ENCODE measurements at regions not wholly inside any gene's neighbourhood (a gene's known extent, or its start where the extent isn't known, plus 50 kb on each side); places are given as distances from the start of the nearest gene placed in this dataset.

GRCh38 chr2:129915303-129915840, 64.1 kb upstream of the RAB6C start:
- Histone ChIP-seq H3K4me3 (ENCODE audit: control insufficient read depth in 2 of 3, extremely low read depth in 1 of 3, insufficient read depth in 2 of 3, low read depth in 1 of 3, low read length in 3 of 3) (no peak overlapping the region), H3K4me1 (ENCODE audit: control insufficient read depth, extremely low read depth, insufficient read depth, low read length) (no peaks in the 10 kb centered on the region), H2AFZ (ENCODE audit: control insufficient read depth, low read length) (no peak overlapping the region), H3K9ac (ENCODE audit: control insufficient read depth, extremely low read depth, insufficient read depth, low read length) (no peak overlapping the region), H3K27ac (ENCODE audit: control insufficient read depth, insufficient read depth, low read length) (no peak overlapping the region), H3K4me2 (ENCODE audit: control insufficient read depth, extremely low read depth, insufficient read depth, low read depth, low read length) (no peak overlapping the region), H3K9me1 (ENCODE audit: control insufficient read depth, extremely low read depth, insufficient read depth, low read length) (no peaks in the 10 kb centered on the region), H4K20me1 (ENCODE audit: control insufficient read depth, extremely low read depth, insufficient read depth, low read length) (no peaks in the 10 kb centered on the region), H3K9me3 (ENCODE audit: control insufficient read depth, low read depth, low read length) (no peaks in the 10 kb centered on the region), H3K79me2 (ENCODE audit: control insufficient read depth, insufficient read depth, low read length) (no peaks in the 10 kb centered on the region), H3K36me3 (ENCODE audit: control insufficient read depth in 2 of 2, extremely low read depth in 1 of 2, insufficient read depth in 2 of 2, low read length in 2 of 2) (no peaks in the 10 kb centered on the region), H3K27me3 (ENCODE audit: control insufficient read depth, extremely low read depth, insufficient read depth, low read length) (no peaks in the 10 kb centered on the region)
- DNase-seq (ENCODE audit: low read depth, low spot score): no peak
- no peak for TF ChIP-seq EZH2 (IDR thresholded peaks at IDR 0.05; ENCODE audit: low read length)
- no peak for TF ChIP-seq CTCF (optimal IDR thresholded peaks at IDR 0.05 in 1 of 3, IDR thresholded peaks at IDR 0.05 in 1 of 3, conservative IDR thresholded peaks at IDR 0.05 in 1 of 3; ENCODE audit: extremely low read depth in 1 of 3, insufficient read depth in 2 of 3, low read length in 3 of 3)
- no peak for FAIRE-seq
- dilution Hi-C loops (cut with MboI; ENCODE audit: extremely low pct_ligation_motif_present, low sequenced_read_pairs): no loop called here

GRCh38 chr2:129918604-129919003, 60.9 kb upstream of the RAB6C start:
- TF ChIP-seq EZH2 (IDR thresholded peaks at IDR 0.05; ENCODE audit: low read length): no peak
- TF ChIP-seq CTCF (optimal IDR thresholded peaks at IDR 0.05 in 1 of 3, IDR thresholded peaks at IDR 0.05 in 1 of 3, conservative IDR thresholded peaks at IDR 0.05 in 1 of 3; ENCODE audit: extremely low read depth in 1 of 3, insufficient read depth in 2 of 3, low read length in 3 of 3): no peak
- Histone ChIP-seq H3K4me1 (ENCODE audit: control insufficient read depth, extremely low read depth, insufficient read depth, low read length) (peaks cover 2% of the 10 kb centered on the region), H3K4me3 (ENCODE audit: control insufficient read depth in 2 of 3, extremely low read depth in 1 of 3, insufficient read depth in 2 of 3, low read depth in 1 of 3, low read length in 3 of 3) (no peak overlapping the region), H3K4me2 (ENCODE audit: control insufficient read depth, extremely low read depth, insufficient read depth, low read depth, low read length) (no peak overlapping the region), H4K20me1 (ENCODE audit: control insufficient read depth, extremely low read depth, insufficient read depth, low read length) (no peaks in the 10 kb centered on the region), H3K9me3 (ENCODE audit: control insufficient read depth, low read depth, low read length) (no peaks in the 10 kb centered on the region), H2AFZ (ENCODE audit: control insufficient read depth, low read length) (no peak overlapping the region), H3K79me2 (ENCODE audit: control insufficient read depth, insufficient read depth, low read length) (no peaks in the 10 kb centered on the region), H3K27me3 (ENCODE audit: control insufficient read depth, extremely low read depth, insufficient read depth, low read length) (peaks cover 15% of the 10 kb centered on the region), H3K27ac (ENCODE audit: control insufficient read depth, insufficient read depth, low read length) (no peak overlapping the region), H3K9ac (ENCODE audit: control insufficient read depth, extremely low read depth, insufficient read depth, low read length) (no peak overlapping the region), H3K36me3 (ENCODE audit: control insufficient read depth in 2 of 2, extremely low read depth in 1 of 2, insufficient read depth in 2 of 2, low read length in 2 of 2) (no peaks in the 10 kb centered on the region), H3K9me1 (ENCODE audit: control insufficient read depth, extremely low read depth, insufficient read depth, low read length) (no peaks in the 10 kb centered on the region)
- FAIRE-seq (no peak), DNase-seq (ENCODE audit: low read depth, low spot score) (no peak)
- dilution Hi-C loops (cut with MboI; ENCODE audit: extremely low pct_ligation_motif_present, low sequenced_read_pairs): no loop called here
